Transverse colon (tissue), 4 donors: ENCODE measurements at regions not wholly inside any gene's neighbourhood (a gene's known extent, or its start where the extent isn't known, plus 50 kb on each side); places are given as distances from the start of the nearest gene placed in this dataset.

Source experiments
- CTCF ChIP-seq, 5 experiments: fragments of 200-600 bp in 3 of 5; fragments of 450-650 bp in 2 of 5; sonication (generic) in 3 of 5; IDR thresholded peaks; 1 replicate in 2 of 5; 2 replicates in 3 of 5; pipeline ENCODE4 v1.5.1; 2016 to 2017; ENCODE audit warnings: antibody characterized with exemption in 5 of 5, inconsistent platforms in 3 of 5, mild to moderate bottlenecking in 2 of 5, moderate library complexity in 1 of 5
- POLR2AphosphoS5 ChIP-seq, 3 donors: sonication (generic); formaldehyde crosslinking; IDR thresholded peaks; one replicate each; pipeline ENCODE4 v1.6.1; 2016; ENCODE audit warnings: antibody characterized with exemption in 3 of 3

GRCh38 chr6:98532004-98532403, 302.4 kb upstream of the POU3F2 start:
- TF ChIP-seq CTCF (IDR thresholded peaks at IDR 0.05) (no peak), POLR2AphosphoS5 (IDR thresholded peaks at IDR 0.05) (no peak)
